Activated T-cell treated with anti-CD3 and anti-CD28 coated beads, Interleukin-2, amount 50 U/mL, for 72 hours (primary cell): ENCODE measurements at regions not wholly inside any gene's neighbourhood (a gene's known extent, or its start where the extent isn't known, plus 50 kb on each side); places are given as distances from the start of the nearest gene placed in this dataset.

ENCODE experiments used
- ATAC-seq, 2 donors: fragments of 150-1000 bp; cut with Tn5 transposase; replicated peaks in 1 of 2; 2 replicates each; pipeline ENCODE4 v1.10.0; 2021; ENCODE audit warnings: moderate library complexity in 2 of 2, mild to moderate bottlenecking in 1 of 2
- DNase-seq, 2 donors: peaks; one replicate each; pipeline ENCODE4 v3.0.0; 2021 to 2022; ENCODE audit warnings: mixed read lengths in 1 of 2
- H3K27ac Mint-ChIP-seq: one replicate; pipeline ENCODE4 v1.8.0; 2022; ENCODE audit warnings: mild to moderate bottlenecking, moderate library complexity, mixed read lengths
- H3K27me3 Mint-ChIP-seq: one replicate; pipeline ENCODE4 v1.8.0; 2022; ENCODE audit warnings: low read depth, mixed read lengths
- H3K36me3 Mint-ChIP-seq, 2 donors: one replicate each; pipeline ENCODE4 v1.8.0; 2022; ENCODE audit warnings: mixed read lengths in 2 of 2, mild to moderate bottlenecking in 1 of 2; ENCODE audit not compliant: insufficient read depth in 2 of 2
- H3K4me1 Mint-ChIP-seq: one replicate; pipeline ENCODE4 v1.8.0; 2022; ENCODE audit warnings: low read depth, mixed read lengths
- H3K4me3 Mint-ChIP-seq, 2 donors: one replicate each; pipeline ENCODE4 v1.8.0; 2022; ENCODE audit warnings: mild to moderate bottlenecking in 2 of 2, mixed read lengths in 2 of 2, moderate library complexity in 2 of 2
- H3K9me3 Mint-ChIP-seq, 2 donors: one replicate each; pipeline ENCODE4 v1.8.0; 2022; ENCODE audit warnings: mixed read lengths in 2 of 2

GRCh38 chr7:13414181-13414580, 575.3 kb downstream of the ETV1 start:
- H3K9me3 Mint-ChIP-seq: peaks cover 0 to 2% of the 10 kb centered on the region in 2 donors
- DNase-seq (no peak), ATAC-seq (no peak)
- no peaks in the 10 kb centered on the region for H3K4me1 Mint-ChIP-seq
- H3K4me3 Mint-ChIP-seq: no peak overlapping the region
- H3K27me3 Mint-ChIP-seq: no peaks in the 10 kb centered on the region
- peaks cover 1 to 2% of the 10 kb centered on the region in 2 donors for H3K36me3 Mint-ChIP-seq
- H3K27ac Mint-ChIP-seq: no peak overlapping the region

GRCh38 chr7:13414661-13415107, 574.8 kb downstream of the ETV1 start:
- Mint-ChIP-seq H3K4me3 (no peak overlapping the region), H3K27ac (no peak overlapping the region), H3K4me1 (no peaks in the 10 kb centered on the region), H3K36me3 (peaks cover 1 to 2% of the 10 kb centered on the region in 2 donors), H3K27me3 (no peaks in the 10 kb centered on the region), H3K9me3 (peaks cover 0 to 2% of the 10 kb centered on the region in 2 donors)
- no peak for ATAC-seq
- no peak for DNase-seq

GRCh38 chr7:13416071-13416470, 573.4 kb downstream of the ETV1 start:
- H3K4me3 Mint-ChIP-seq: no peak overlapping the region
- peaks cover 2% of the 10 kb centered on the region in 2 donors for H3K36me3 Mint-ChIP-seq
- no peaks in the 10 kb centered on the region for H3K4me1 Mint-ChIP-seq
- peaks cover 0 to 2% of the 10 kb centered on the region in 2 donors for H3K9me3 Mint-ChIP-seq
- DNase-seq (no peak), ATAC-seq (no peak)
- no peak overlapping the region for H3K27ac Mint-ChIP-seq
- no peaks in the 10 kb centered on the region for H3K27me3 Mint-ChIP-seq

- H3K4me3 Mint-ChIP-seq: no peak overlapping the region
- H3K27me3 Mint-ChIP-seq: no peaks in the 10 kb centered on the region
- no peak overlapping the region for H3K27ac Mint-ChIP-seq
- ATAC-seq (no peak), DNase-seq (no peak)
- peaks cover 2 to 3% of the 10 kb centered on the region in 2 donors for H3K36me3 Mint-ChIP-seq
- peaks cover 2 to 4% of the 10 kb centered on the region in 2 donors for H3K9me3 Mint-ChIP-seq
- no peaks in the 10 kb centered on the region for H3K4me1 Mint-ChIP-seq
Measured at GRCh38 chr7:13416544-13416943, 572.9 kb downstream of the ETV1 start.

- peaks cover 4 to 5% of the 10 kb centered on the region in 2 donors for H3K9me3 Mint-ChIP-seq
- no peak for ATAC-seq
- H3K36me3 Mint-ChIP-seq: peaks cover 2 to 3% of the 10 kb centered on the region in 2 donors
- no peak overlapping the region for H3K27ac Mint-ChIP-seq
- no peaks in the 10 kb centered on the region for H3K4me1 Mint-ChIP-seq
- no peaks in the 10 kb centered on the region for H3K27me3 Mint-ChIP-seq
- no peak for DNase-seq
- H3K4me3 Mint-ChIP-seq: no peak overlapping the region
Measured at GRCh38 chr7:13420726-13421125, 568.7 kb downstream of the ETV1 start.

- ATAC-seq: no peak
- Mint-ChIP-seq H3K4me1 (no peaks in the 10 kb centered on the region), H3K27ac (no peak overlapping the region), H3K36me3 (peaks cover 2 to 3% of the 10 kb centered on the region in 2 donors), H3K27me3 (no peaks in the 10 kb centered on the region), H3K4me3 (no peak overlapping the region), H3K9me3 (peaks cover 4 to 5% of the 10 kb centered on the region in 2 donors)
- no peak for DNase-seq
Measured at GRCh38 chr7:13421776-13422175, 567.7 kb downstream of the ETV1 start.

GRCh38 chr7:13433946-13434345, 555.5 kb downstream of the ETV1 start:
- H3K4me1 Mint-ChIP-seq: no peaks in the 10 kb centered on the region
- H3K36me3 Mint-ChIP-seq: no peaks in the 10 kb centered on the region
- H3K27me3 Mint-ChIP-seq: no peaks in the 10 kb centered on the region

GRCh38 chr7:13442226-13442625, 547.2 kb downstream of the ETV1 start:
- no peaks in the 10 kb centered on the region for H3K36me3 Mint-ChIP-seq
- H3K4me1 Mint-ChIP-seq: no peaks in the 10 kb centered on the region
- H3K9me3 Mint-ChIP-seq: no peaks in the 10 kb centered on the region
- H3K27me3 Mint-ChIP-seq: no peaks in the 10 kb centered on the region
- H3K27ac Mint-ChIP-seq: no peak overlapping the region
- no peak overlapping the region for H3K4me3 Mint-ChIP-seq
- no peak for DNase-seq
- no peak for ATAC-seq

More at GRCh38 chr7:13433946-13434345, 555.5 kb downstream of the ETV1 start:
- ATAC-seq: no peak
- Mint-ChIP-seq H3K4me3 (no peak overlapping the region), H3K27ac (no peak overlapping the region), H3K9me3 (peaks cover 0 to 5% of the 10 kb centered on the region in 2 donors)
- no peak for DNase-seq

- Mint-ChIP-seq H3K27me3 (no peaks in the 10 kb centered on the region), H3K36me3 (no peaks in the 10 kb centered on the region), H3K27ac (no peak overlapping the region), H3K4me3 (no peak overlapping the region), H3K4me1 (no peaks in the 10 kb centered on the region), H3K9me3 (peaks cover 0 to 3% of the 10 kb centered on the region in 2 donors)
- ATAC-seq (no peak), DNase-seq (no peak)
Measured at GRCh38 chr7:13447637-13448036, 541.8 kb downstream of the ETV1 start.

- no peak overlapping the region for H3K27ac Mint-ChIP-seq
- no peaks in the 10 kb centered on the region for H3K36me3 Mint-ChIP-seq
- no peaks in the 10 kb centered on the region for H3K4me1 Mint-ChIP-seq
- ATAC-seq: no peak
- no peaks in the 10 kb centered on the region for H3K27me3 Mint-ChIP-seq
- H3K4me3 Mint-ChIP-seq: no peak overlapping the region
- DNase-seq: no peak
- peaks cover 0 to 3% of the 10 kb centered on the region in 2 donors for H3K9me3 Mint-ChIP-seq
Measured at GRCh38 chr7:13448243-13448642, 541.2 kb downstream of the ETV1 start.

GRCh38 chr7:13449460-13449859, 540.0 kb downstream of the ETV1 start:
- Mint-ChIP-seq H3K27ac (no peak overlapping the region), H3K36me3 (no peaks in the 10 kb centered on the region), H3K4me1 (no peaks in the 10 kb centered on the region), H3K27me3 (no peaks in the 10 kb centered on the region), H3K4me3 (no peak overlapping the region), H3K9me3 (peaks cover 0 to 3% of the 10 kb centered on the region in 2 donors)
- DNase-seq: no peak
- ATAC-seq: no peak

- Mint-ChIP-seq H3K36me3 (no peaks in the 10 kb centered on the region), H3K4me3 (no peak overlapping the region), H3K27ac (no peak overlapping the region), H3K4me1 (no peaks in the 10 kb centered on the region), H3K27me3 (no peaks in the 10 kb centered on the region), H3K9me3 (peaks cover 0 to 3% of the 10 kb centered on the region in 2 donors)
- ATAC-seq (no peak), DNase-seq (no peak)
Measured at GRCh38 chr7:13454916-13455592, 534.4 kb downstream of the ETV1 start.

- ATAC-seq (no peak), DNase-seq (no peak)
- H3K27ac Mint-ChIP-seq: no peak overlapping the region
- no peak overlapping the region for H3K4me3 Mint-ChIP-seq
- H3K9me3 Mint-ChIP-seq: no peaks in the 10 kb centered on the region
- H3K4me1 Mint-ChIP-seq: no peaks in the 10 kb centered on the region
- H3K36me3 Mint-ChIP-seq: no peaks in the 10 kb centered on the region
- H3K27me3 Mint-ChIP-seq: no peaks in the 10 kb centered on the region
Measured at GRCh38 chr7:13457790-13458189, 531.7 kb downstream of the ETV1 start.
